Superior temporal gyrus (tissue), 1 donor: ENCODE measurements at regions not wholly inside any gene's neighbourhood (a gene's known extent, or its start where the extent isn't known, plus 50 kb on each side); places are given as distances from the start of the nearest gene placed in this dataset.

ENCODE experiments used
- DNase-seq: peaks from one replicate; pipeline ENCODE4 v3.0.0-alpha.2; 2016; ENCODE audit errors: extremely low spot score

GRCh38 chr18:52045946-52046675 lies 293.9 kb upstream of the DCC start:
- no peak for DNase-seq

GRCh38 chr18:52046842-52047241 lies 293.2 kb upstream of the DCC start:
- no peak for DNase-seq

DNA sequence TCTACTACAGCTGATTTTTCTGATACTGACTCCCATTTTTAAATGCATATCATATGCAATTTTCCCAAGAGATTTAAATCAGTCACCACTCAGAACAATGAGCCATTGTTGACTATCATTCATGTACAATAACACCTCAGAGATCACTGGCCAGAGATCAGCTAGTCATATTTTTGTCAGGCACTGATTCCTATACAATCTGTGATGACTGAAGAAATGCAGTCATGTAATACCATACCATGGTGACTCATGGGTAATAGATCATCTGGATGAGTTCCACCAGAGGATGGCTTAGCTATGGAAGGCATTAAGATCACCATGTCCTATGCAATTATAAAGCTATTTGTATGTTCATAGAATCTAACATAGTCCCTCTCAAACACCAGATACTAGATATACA lies 285.7 kb upstream of the DCC start:
- no peak for DNase-seq

DNA sequence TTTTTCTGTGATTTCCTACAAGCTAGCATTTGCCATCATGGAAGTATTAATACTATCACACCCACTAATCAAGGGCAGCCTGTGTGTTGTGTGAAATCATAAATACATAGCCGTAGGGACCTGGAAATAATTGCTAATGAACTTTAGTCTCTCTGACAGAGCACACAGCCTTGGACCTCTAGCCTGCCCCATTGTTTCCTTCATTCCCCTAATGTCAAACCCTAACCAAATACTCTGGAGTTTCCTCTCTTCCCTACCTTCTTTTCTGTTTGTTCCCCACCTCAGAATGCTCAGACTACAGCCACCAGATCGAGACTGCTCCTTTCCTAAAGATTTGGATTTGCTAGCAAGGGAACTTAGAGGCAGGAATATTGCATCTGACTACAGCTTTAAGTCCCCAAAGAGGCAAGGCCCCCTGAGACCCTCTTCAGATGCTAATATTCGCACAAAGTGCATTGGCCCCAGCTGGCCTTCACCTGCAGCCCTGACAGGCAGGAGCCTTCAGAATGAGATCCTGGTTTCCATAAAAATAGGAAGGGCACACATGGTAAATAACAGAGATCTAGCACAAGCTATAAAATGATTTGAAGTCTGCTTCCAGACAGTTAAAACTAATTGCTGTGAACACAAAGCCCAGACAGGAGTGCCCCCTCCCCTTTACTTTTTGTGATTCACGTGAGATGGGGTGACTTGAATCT lies 279.2 kb upstream of the DCC start:
- no peak for DNase-seq

DNA sequence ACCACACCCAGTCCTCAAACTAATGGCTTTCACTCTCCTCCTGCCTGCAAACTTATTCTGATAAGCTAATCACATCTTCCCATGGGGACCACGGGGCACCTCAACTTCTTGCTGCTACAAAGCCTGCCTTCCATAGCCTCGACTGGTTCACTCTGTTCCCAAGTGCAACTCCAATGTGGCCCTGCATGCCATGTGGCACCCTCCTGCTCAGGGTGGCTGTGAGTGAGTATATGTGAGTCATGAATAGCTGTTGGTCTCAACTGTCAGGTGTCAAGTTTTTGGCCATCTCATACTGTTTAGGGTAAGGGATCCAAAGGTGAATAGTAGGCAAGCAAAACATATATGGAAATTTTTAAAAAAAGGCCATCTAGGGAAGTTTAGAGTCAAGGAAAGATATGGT lies 276.1 kb upstream of the DCC start:
- no peak for DNase-seq

- no peak for DNase-seq
Observed at GRCh38 chr18:52069201-52069600, 270.8 kb upstream of the DCC start.

DNA sequence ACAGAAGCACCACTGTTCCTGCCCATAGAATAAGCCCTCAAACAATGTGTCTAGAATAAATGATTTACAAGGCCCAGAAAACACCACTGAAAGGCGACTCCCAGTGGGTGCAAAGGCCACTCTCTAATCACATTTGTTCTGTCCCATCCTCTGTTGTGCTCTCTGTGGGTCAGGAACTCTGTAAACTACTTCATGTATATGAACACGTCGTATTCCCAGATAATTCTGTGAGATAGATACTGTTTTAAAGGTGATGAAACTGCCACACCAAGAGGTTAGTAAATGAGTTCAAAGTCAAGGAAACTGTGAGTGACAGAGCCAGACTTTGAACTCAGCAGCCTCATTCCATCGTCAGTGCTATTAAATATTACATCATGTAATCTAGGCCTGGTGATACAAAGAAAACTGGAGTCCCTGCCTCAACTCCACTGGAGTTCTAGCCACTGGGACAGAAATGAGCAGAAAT lies 269.7 kb upstream of the DCC start:
- DNase-seq = no peak

GRCh38 chr18:52077251-52077983 lies 262.6 kb upstream of the DCC start:
- DNase-seq = no peak

- no peak for DNase-seq
Observed at GRCh38 chr18:52082246-52082645, 257.8 kb upstream of the DCC start.

GRCh38 chr18:52087140-52087539 lies 252.9 kb upstream of the DCC start:
- DNase-seq = no peak

DNA sequence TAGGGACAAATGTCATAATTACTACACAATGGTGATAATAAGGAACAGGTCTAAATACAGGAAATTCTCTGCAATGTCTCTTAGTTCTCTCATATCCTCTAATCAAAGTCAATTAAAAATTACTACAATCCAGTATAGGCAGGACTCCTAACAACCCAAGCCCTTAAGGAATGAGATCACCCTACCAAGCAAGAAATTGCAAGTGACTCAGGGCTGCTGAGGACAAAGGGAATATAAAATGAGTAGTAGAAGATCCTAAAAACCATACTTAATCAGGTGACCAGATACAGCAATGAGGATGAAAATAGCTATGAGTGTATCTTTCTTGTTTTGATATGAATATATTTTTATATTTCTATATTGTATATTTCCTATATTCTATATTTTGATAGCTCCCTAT lies 250.0 kb upstream of the DCC start:
- no peak for DNase-seq

GRCh38 chr18:52093171-52093570 lies 246.8 kb upstream of the DCC start:
- no peak for DNase-seq

GRCh38 chr18:52118684-52119083 lies 221.3 kb upstream of the DCC start:
- no peak for DNase-seq

- no peak for DNase-seq
Observed at GRCh38 chr18:52130624-52131301, 209.2 kb upstream of the DCC start.

DNA sequence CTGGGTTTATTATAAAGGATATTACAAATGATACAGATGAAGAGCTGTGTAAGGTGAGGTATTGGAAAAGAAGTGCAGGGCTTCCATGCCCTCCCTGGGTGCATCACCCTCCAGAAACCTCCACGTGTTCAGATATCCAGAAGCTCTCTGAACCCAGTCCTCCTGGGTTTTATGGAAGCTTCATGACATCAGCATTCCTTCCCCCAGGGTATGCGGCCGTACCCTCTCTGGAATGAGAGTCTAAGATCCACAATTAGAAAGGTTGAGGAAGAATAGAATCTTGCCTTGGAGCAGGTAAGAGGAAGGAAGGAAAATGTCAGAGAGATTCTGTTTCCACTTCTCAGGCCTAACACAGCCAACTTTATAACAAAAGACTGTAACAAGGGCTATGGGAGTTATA lies 208.2 kb upstream of the DCC start:
- no peak for DNase-seq

GRCh38 chr18:52136532-52136931 lies 203.5 kb upstream of the DCC start:
- no peak for DNase-seq

GRCh38 chr18:52140986-52141385 lies 199.0 kb upstream of the DCC start:
- DNase-seq = no peak

DNA sequence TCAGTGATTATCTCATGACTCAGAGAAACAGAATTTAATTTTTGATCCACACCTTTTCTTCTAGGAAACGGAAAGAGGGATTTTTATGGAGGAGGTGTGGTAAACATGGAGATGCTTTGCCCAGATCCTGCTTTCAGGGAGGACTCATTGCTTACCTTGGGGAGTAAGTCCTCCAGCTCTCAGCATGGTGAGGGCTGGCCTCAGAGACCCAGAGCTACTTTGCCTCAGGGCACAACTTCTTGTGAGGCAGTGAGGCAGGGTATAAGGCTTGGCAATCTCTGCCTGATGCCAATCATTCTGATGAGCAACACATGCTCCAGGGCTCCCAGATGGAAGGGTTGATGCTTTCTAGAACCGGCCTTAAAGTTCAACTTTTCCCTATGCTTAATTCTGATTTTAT lies 189.9 kb upstream of the DCC start:
- no peak for DNase-seq

GRCh38 chr18:52152036-52152435 lies 188.0 kb upstream of the DCC start:
- no peak for DNase-seq

GRCh38 chr18:52156166-52156565 lies 183.8 kb upstream of the DCC start:
- no peak for DNase-seq

DNA sequence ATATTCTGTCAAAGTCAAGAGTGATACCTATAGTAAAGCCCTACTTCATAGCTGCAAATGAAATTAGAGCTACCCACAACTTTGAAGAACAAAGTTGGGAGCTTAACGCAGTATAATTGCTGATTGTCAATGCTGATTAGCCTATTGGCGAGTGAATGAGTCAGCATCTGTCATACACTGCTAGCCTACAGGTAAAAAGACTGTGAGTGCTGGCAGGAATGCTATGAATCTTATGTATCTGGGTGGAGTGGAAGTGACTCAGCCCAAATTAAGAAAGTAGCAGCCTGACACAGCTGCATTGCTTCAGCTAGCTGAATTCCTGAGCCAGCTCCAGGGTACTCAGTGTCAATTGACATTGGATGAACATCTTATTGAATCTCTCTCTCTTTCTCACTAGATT lies 179.4 kb upstream of the DCC start:
- DNase-seq = no peak

DNA sequence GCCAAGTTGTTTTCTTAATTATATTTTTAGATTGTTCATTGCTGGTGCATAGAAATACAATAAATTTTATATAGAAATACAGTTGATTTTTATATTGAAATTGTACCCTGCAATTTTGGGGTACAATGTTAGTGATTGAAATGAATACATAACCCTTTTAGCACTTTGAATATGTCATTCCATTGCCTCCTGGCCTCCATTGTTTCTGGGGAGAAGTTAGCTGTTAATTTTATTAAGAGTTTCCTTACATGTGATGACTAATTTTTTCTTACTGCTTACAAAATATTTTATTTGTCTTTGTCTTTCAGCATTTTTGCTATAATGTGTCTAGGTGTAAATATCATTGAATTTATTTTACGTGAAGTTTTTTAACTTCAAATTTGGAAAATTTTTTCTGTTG lies 176.5 kb upstream of the DCC start:
- DNase-seq = no peak
